Keratinocyte (primary cell): ENCODE measurements at regions not wholly inside any gene's neighbourhood (a gene's known extent, or its start where the extent isn't known, plus 50 kb on each side); places are given as distances from the start of the nearest gene placed in this dataset.

Source experiments
- DNase-seq: peaks from one replicate; pipeline ENCODE4 v3.0.0-alpha.2; 2011; ENCODE audit warnings: low read depth, missing footprints, low spot score
- FAIRE-seq: peaks from 2 replicates; lab custom pipeline; 2011; peaks lifted over from hg19 to GRCh38; lab: Jason Lieb, UNC
- H2AFZ ChIP-seq: 2 replicates; pipeline ENCODE4 v1.6.0; 2012; ENCODE audit warnings: low read length, control low read depth, inconsistent platforms; ENCODE audit not compliant: control insufficient read depth
- H3K27ac ChIP-seq: 2 replicates; pipeline ENCODE4 v1.5.1; 2011; ENCODE audit warnings: low read length; ENCODE audit not compliant: control insufficient read depth, insufficient read depth
- H3K27me3 ChIP-seq: 3 replicates; pipeline ENCODE4 v1.6.0; 2011; ENCODE audit warnings: low read length; ENCODE audit not compliant: control insufficient read depth, insufficient read depth; ENCODE audit errors: extremely low read depth
- H3K36me3 ChIP-seq, 2 experiments: 2 replicates in 1 of 2; 3 replicates in 1 of 2; pipeline ENCODE4 v1.5.1; 2011; ENCODE audit warnings: low read length in 2 of 2, mild to moderate bottlenecking in 1 of 2; ENCODE audit not compliant: control insufficient read depth in 2 of 2, insufficient read depth in 2 of 2; ENCODE audit errors: extremely low read depth in 1 of 2
- H3K4me1 ChIP-seq: 3 replicates; pipeline ENCODE4 v1.5.1; 2011; ENCODE audit warnings: low read length; ENCODE audit not compliant: control insufficient read depth, insufficient read depth; ENCODE audit errors: extremely low read depth
- H3K4me2 ChIP-seq: 3 replicates; pipeline ENCODE4 v1.6.0; 2011; ENCODE audit warnings: low read depth, low read length; ENCODE audit not compliant: control insufficient read depth, insufficient read depth; ENCODE audit errors: extremely low read depth
- H3K4me3 ChIP-seq, 3 experiments: fragments of 200-600 bp in 1 of 3; sonication (generic) in 1 of 3; 2 replicates in 2 of 3; 3 replicates in 1 of 3; pipeline ENCODE4 v1.5.1; 2011 to 2016; ENCODE audit warnings: low read length in 3 of 3, mild to moderate bottlenecking in 3 of 3, control low read depth in 2 of 3, inconsistent platforms in 1 of 3, low read depth in 1 of 3, mixed read lengths in 1 of 3, mixed run types in 1 of 3, moderate library complexity in 1 of 3; ENCODE audit not compliant: control insufficient read depth in 2 of 3, insufficient read depth in 2 of 3; ENCODE audit errors: extremely low read depth in 1 of 3
- H3K79me2 ChIP-seq: 2 replicates; pipeline ENCODE4 v1.6.0; 2012; ENCODE audit warnings: low read length; ENCODE audit not compliant: control insufficient read depth, insufficient read depth
- H3K9ac ChIP-seq: 3 replicates; pipeline ENCODE4 v1.6.0; 2011; ENCODE audit warnings: low read length; ENCODE audit not compliant: control insufficient read depth, insufficient read depth; ENCODE audit errors: extremely low read depth
- H3K9me1 ChIP-seq: 3 replicates; pipeline ENCODE4 v1.6.0; 2011; ENCODE audit warnings: low read length; ENCODE audit not compliant: control insufficient read depth, insufficient read depth; ENCODE audit errors: extremely low read depth
- H3K9me3 ChIP-seq: 2 replicates; pipeline ENCODE4 v1.5.1; 2012; ENCODE audit warnings: low read depth, low read length; ENCODE audit not compliant: control insufficient read depth
- H4K20me1 ChIP-seq: 3 replicates; pipeline ENCODE4 v1.6.0; 2011; ENCODE audit warnings: low read length; ENCODE audit not compliant: control insufficient read depth, insufficient read depth; ENCODE audit errors: extremely low read depth
- EZH2 ChIP-seq: IDR thresholded peaks from one replicate; pipeline ENCODE4 v1.6.1; 2012; ENCODE audit warnings: inconsistent platforms, mild to moderate bottlenecking, low read length, moderate library complexity
- dilution Hi-C: fragments of 300-500 bp; cut with MboI; formaldehyde crosslinking; loops from one replicate; pipeline ENCODE4 v1.7.0; 2020; ENCODE audit warnings: low sequenced_read_pairs; ENCODE audit not compliant: extremely low pct_ligation_motif_present
- TF ChIP-seq, protein P1 (sequence below), 3 experiments: IDR thresholded peaks in 1 of 3; conservative IDR thresholded peaks in 1 of 3; optimal IDR thresholded peaks in 1 of 3; 2 replicates in 2 of 3; 3 replicates in 1 of 3; pipeline versions ENCODE3 to v1.5.1; 2011; ENCODE audit warnings: low read length in 3 of 3, mild to moderate bottlenecking in 3 of 3, moderate library complexity in 2 of 3, control low read depth in 1 of 3, inconsistent platforms in 1 of 3; ENCODE audit not compliant: insufficient read depth in 2 of 3; ENCODE audit errors: extremely low read depth in 1 of 3

DNA sequence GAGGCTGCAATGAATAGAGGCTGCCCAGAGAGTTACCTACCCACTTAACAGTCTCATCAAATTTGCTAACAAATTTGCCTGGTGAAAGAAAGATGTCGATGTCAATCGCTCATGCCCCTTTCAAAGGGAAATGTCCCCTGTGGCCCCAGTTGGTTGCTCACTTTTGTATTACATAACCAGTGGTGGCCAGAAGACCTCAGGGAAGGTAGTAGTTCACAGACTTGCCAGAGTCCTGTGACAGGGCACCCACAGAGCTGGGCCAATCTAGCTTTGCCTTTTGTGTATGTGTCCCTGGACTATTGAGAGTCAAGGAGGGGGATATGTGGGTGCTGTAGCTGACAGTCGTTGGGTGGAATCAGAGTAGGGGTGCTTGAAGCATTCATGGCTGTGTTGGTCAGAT lies 70.7 kb upstream of the CCN6 start:
- Histone ChIP-seq H3K27me3 (no peaks in the 10 kb centered on the region), H3K27ac (no peak overlapping the region), H3K36me3 (no peaks in the 10 kb centered on the region), H3K9ac (no peak overlapping the region), H3K4me2 (no peak overlapping the region), H4K20me1 (no peaks in the 10 kb centered on the region), H3K9me1 (no peaks in the 10 kb centered on the region), H2AFZ (no peak overlapping the region), H3K79me2 (no peaks in the 10 kb centered on the region), H3K4me3 (no peak overlapping the region), H3K9me3 (no peaks in the 10 kb centered on the region), H3K4me1 (peaks cover 52% of the 10 kb centered on the region)
- dilution Hi-C loops = no loop called here
- DNase-seq (no peak), FAIRE-seq (no peak)
- no peak for TF ChIP-seq EZH2
- TF ChIP-seq, protein P1, sequence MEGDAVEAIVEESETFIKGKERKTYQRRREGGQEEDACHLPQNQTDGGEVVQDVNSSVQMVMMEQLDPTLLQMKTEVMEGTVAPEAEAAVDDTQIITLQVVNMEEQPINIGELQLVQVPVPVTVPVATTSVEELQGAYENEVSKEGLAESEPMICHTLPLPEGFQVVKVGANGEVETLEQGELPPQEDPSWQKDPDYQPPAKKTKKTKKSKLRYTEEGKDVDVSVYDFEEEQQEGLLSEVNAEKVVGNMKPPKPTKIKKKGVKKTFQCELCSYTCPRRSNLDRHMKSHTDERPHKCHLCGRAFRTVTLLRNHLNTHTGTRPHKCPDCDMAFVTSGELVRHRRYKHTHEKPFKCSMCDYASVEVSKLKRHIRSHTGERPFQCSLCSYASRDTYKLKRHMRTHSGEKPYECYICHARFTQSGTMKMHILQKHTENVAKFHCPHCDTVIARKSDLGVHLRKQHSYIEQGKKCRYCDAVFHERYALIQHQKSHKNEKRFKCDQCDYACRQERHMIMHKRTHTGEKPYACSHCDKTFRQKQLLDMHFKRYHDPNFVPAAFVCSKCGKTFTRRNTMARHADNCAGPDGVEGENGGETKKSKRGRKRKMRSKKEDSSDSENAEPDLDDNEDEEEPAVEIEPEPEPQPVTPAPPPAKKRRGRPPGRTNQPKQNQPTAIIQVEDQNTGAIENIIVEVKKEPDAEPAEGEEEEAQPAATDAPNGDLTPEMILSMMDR (optimal IDR thresholded peaks at IDR 0.05 in 1 of 3, IDR thresholded peaks at IDR 0.05 in 1 of 3, conservative IDR thresholded peaks at IDR 0.05 in 1 of 3; ENCODE audit: extremely low read depth in 1 of 3, insufficient read depth in 2 of 3, low read length in 3 of 3) = no peak

DNA sequence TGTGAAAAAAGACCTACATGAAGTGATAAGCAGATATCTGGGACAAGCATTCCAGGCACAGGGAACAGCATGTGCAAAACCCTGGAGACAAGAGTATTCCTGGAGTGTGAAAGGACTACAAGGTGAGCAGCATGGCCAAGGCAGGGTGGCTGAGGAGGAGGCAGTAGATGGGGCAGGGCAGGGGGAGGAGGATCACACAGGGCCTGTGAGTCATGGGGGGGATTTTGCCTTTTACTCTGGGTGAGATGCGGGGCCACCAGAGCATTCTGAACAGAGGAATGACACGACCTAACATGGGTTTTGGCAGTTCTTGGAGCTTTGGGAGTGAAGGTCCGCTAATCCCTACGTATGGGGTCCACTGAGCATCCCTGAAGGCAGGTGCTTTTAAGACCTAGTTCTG lies 69.8 kb upstream of the CCN6 start:
- Histone ChIP-seq H3K9me3 (no peaks in the 10 kb centered on the region), H3K4me2 (no peak overlapping the region), H4K20me1 (no peaks in the 10 kb centered on the region), H3K36me3 (no peaks in the 10 kb centered on the region), H3K4me1 (peaks cover 44% of the 10 kb centered on the region), H3K27me3 (no peaks in the 10 kb centered on the region), H2AFZ (no peak overlapping the region), H3K79me2 (no peaks in the 10 kb centered on the region), H3K4me3 (no peak overlapping the region), H3K27ac (peak overlapping the region; percentile 96), H3K9me1 (no peaks in the 10 kb centered on the region), H3K9ac (peak overlapping the region; percentile 38)
- TF ChIP-seq, protein P1 (optimal IDR thresholded peaks at IDR 0.05 in 1 of 3, IDR thresholded peaks at IDR 0.05 in 1 of 3, conservative IDR thresholded peaks at IDR 0.05 in 1 of 3; ENCODE audit: extremely low read depth in 1 of 3, insufficient read depth in 2 of 3, low read length in 3 of 3) = no peak
- TF ChIP-seq EZH2 = no peak
- FAIRE-seq = no peak
- DNase-seq = no peak
- dilution Hi-C loops = no loop called here
